ENCODE measurements at regions not wholly inside any gene's neighbourhood (a gene's known extent, or its start where the extent isn't known, plus 50 kb on each side); places are given as distances from the start of the nearest gene placed in this dataset.

DNA sequence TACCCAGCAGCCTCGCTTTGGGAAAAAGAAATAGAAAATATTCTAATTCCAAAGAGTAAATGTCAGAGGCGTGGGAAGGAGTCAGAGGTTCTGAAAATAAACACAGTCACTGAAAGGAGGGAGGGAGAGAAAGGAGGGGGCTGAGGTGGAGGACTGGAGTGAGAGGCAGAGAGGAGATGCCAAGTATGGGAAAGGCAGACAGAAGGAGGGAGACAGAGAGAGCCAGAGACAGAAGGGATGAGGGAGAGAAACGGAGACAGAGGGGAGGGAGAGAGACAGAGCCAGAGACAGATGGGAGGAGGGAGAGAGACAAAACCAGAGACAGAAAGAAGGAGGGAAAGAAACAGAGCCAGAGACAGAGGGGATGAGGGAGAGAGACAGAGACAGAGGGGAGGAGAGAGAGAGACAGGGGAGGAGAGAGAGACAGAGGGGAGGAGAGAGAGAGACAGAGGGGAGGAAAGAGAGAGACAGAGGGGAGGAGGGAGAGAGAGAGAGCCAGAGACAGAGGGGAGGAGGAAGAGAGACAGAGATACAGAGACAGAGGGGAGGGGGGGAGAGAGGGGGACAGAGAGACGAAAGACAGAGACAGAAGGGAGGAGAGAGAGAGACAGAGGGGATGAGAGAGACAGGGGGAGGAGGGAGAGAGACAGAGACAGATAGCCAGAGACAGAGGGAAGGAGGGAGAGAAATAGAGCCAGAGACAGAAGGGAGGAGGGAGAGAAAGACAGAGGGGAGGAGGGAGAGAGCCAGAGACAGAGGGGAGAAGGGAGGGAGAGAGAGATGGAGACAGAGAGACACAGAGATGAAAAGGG is 525.5 kb downstream of the MATN1 start:
- Histone ChIP-seq H3K4me1 (ENCODE audit: control insufficient read depth in 1 of 2, insufficient read depth in 2 of 2, low read length in 2 of 2) (no peaks in the 10 kb centered on the region), H3K9me3 (ENCODE audit: control insufficient read depth in 1 of 2, low read length in 2 of 2) (peaks cover 0 to 3% of the 10 kb centered on the region in 2 donors), H3K9ac (ENCODE audit: low read depth in 1 of 2, low read length in 2 of 2) (no peak overlapping the region), H3K27ac (ENCODE audit: low read depth, low read length) (no peak overlapping the region), H3K27me3 (ENCODE audit: control insufficient read depth in 1 of 2, insufficient read depth in 2 of 2, low read length in 2 of 2) (no peaks in the 10 kb centered on the region), H3K36me3 (ENCODE audit: control insufficient read depth in 1 of 2, insufficient read depth in 2 of 2, low read length in 2 of 2) (no peaks in the 10 kb centered on the region), H3K4me3 (ENCODE audit: low read depth in 1 of 2, low read length in 2 of 2) (no peak overlapping the region)

DNA sequence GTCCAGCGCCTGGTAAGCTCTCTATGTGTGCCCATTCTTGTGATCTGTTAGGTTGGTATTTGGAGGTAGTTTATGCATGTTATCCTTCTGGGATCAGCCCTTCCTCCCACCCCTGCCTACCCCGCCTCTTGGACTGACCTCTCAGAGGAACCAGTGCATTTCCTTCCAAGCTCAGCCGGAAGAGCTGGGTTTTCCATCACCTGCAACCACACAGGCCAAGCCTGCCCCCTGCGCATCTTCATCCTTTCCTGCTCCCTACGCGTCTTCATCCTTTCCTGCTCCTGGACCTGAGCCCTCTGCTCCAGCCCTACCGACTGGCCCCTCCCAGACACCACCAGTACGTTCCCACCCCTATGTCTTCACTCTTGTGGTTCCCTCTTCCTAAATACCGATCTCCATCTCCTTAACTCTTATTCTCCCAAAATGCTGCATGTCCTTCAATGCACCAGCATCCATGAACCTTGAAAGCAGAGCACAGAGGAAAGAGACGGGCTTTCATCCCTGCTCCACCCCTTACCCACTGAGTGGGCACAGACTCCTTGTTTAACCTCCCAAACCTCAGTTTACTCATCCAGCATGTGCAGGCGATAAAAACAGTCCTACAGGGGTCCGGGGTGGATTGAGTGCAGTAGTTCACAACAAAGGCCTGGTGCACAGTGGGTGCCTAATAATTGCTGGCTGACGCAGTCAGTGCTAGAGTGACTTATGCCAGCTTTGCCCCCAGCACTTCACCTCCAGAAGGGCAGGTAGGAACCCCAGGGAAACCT is 526.3 kb downstream of the MATN1 start:
- no peaks in the 10 kb centered on the region for H3K27me3 ChIP-seq (ENCODE audit: control insufficient read depth in 1 of 2, insufficient read depth in 2 of 2, low read length in 2 of 2)

DNA sequence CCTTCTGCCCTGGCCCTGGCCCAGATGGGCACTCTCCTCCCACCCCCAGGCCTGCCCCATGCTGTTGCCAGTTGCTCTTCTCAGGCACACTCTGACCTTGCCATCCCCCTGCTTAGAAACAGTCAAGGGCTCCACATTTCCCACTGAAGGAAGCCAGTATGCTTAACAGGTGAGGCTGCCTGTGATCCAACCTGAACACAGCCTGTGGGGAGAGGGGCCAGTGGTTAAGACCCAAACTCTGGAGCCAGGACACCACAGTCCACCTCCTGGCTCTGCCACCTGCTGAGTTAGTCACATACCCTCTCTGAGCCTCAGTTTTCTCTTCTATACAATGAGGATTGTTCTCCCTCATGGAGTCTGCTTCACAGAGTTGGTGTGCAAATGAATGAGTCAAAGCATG is 526.9 kb downstream of the MATN1 start:
- no peaks in the 10 kb centered on the region for H3K36me3 ChIP-seq (ENCODE audit: control insufficient read depth in 1 of 2, insufficient read depth in 2 of 2, low read length in 2 of 2)
- H3K27ac ChIP-seq (ENCODE audit: low read depth, low read length) = no peak overlapping the region

More for the DNA sequence above, 526.3 kb downstream of the MATN1 start:
- H3K4me3 ChIP-seq (ENCODE audit: low read depth in 1 of 2, low read length in 2 of 2) = no peak overlapping the region
- H3K4me1 ChIP-seq (ENCODE audit: control insufficient read depth in 1 of 2, insufficient read depth in 2 of 2, low read length in 2 of 2) = no peaks in the 10 kb centered on the region
- H3K36me3 ChIP-seq (ENCODE audit: control insufficient read depth in 1 of 2, insufficient read depth in 2 of 2, low read length in 2 of 2) = no peaks in the 10 kb centered on the region
- no peak overlapping the region for H3K9ac ChIP-seq (ENCODE audit: low read depth in 1 of 2, low read length in 2 of 2)
- H3K27ac ChIP-seq (ENCODE audit: low read depth, low read length) = no peak overlapping the region
- peaks cover 0 to 3% of the 10 kb centered on the region in 2 donors for H3K9me3 ChIP-seq (ENCODE audit: control insufficient read depth in 1 of 2, low read length in 2 of 2)

DNA sequence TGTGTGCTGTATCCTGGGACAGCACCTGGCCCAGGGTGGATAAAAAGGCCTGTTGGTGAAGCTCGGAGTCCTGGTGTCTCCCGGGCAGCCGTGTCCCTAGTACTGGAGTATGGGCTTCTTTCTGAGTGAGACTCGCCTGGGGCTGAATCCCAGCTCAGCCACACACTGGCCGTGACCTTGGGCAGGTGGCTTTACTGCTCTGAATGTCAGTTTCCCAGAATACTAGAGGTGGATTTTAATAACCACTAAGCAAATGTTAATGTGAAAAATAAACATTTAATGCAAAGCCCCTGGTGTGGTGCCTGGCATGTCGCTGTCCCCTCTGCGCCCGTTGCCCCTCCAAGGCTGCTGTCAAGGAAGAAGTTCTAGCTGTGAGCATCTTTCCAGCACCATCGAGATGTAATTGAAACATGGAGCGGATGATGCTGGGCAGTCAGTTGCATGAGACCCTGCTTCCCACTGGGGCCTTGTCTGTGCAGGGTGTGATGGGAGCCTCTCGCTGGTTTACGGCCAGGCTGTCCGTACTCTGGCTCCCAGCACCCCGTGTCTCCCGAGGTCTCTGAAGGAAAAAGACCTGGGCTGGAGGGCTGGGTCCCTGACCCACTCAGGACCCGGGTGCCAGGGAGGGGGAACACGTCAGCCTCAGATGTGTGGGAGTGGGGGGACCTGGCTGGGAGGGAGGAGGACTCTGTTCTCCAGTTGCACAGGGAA is 527.8 kb downstream of the MATN1 start:
- Histone ChIP-seq H3K27ac (ENCODE audit: low read depth, low read length) (no peak overlapping the region), H3K9me3 (ENCODE audit: control insufficient read depth in 1 of 2, low read length in 2 of 2) (no peaks in the 10 kb centered on the region), H3K27me3 (ENCODE audit: control insufficient read depth in 1 of 2, insufficient read depth in 2 of 2, low read length in 2 of 2) (no peaks in the 10 kb centered on the region), H3K36me3 (ENCODE audit: control insufficient read depth in 1 of 2, insufficient read depth in 2 of 2, low read length in 2 of 2) (no peaks in the 10 kb centered on the region), H3K4me3 (ENCODE audit: low read depth in 1 of 2, low read length in 2 of 2) (no peak overlapping the region), H3K4me1 (ENCODE audit: control insufficient read depth in 1 of 2, insufficient read depth in 2 of 2, low read length in 2 of 2) (peaks cover 0 to 4% of the 10 kb centered on the region in 2 donors), H3K9ac (ENCODE audit: low read depth in 1 of 2, low read length in 2 of 2) (no peak overlapping the region)

More for the DNA sequence above, 526.9 kb downstream of the MATN1 start:
- H3K4me1 ChIP-seq (ENCODE audit: control insufficient read depth in 1 of 2, insufficient read depth in 2 of 2, low read length in 2 of 2) = no peaks in the 10 kb centered on the region
- peaks cover 0 to 3% of the 10 kb centered on the region in 2 donors for H3K9me3 ChIP-seq (ENCODE audit: control insufficient read depth in 1 of 2, low read length in 2 of 2)
- no peak overlapping the region for H3K9ac ChIP-seq (ENCODE audit: low read depth in 1 of 2, low read length in 2 of 2)
- H3K27me3 ChIP-seq (ENCODE audit: control insufficient read depth in 1 of 2, insufficient read depth in 2 of 2, low read length in 2 of 2) = no peaks in the 10 kb centered on the region
- H3K4me3 ChIP-seq (ENCODE audit: low read depth in 1 of 2, low read length in 2 of 2) = no peak overlapping the region

DNA sequence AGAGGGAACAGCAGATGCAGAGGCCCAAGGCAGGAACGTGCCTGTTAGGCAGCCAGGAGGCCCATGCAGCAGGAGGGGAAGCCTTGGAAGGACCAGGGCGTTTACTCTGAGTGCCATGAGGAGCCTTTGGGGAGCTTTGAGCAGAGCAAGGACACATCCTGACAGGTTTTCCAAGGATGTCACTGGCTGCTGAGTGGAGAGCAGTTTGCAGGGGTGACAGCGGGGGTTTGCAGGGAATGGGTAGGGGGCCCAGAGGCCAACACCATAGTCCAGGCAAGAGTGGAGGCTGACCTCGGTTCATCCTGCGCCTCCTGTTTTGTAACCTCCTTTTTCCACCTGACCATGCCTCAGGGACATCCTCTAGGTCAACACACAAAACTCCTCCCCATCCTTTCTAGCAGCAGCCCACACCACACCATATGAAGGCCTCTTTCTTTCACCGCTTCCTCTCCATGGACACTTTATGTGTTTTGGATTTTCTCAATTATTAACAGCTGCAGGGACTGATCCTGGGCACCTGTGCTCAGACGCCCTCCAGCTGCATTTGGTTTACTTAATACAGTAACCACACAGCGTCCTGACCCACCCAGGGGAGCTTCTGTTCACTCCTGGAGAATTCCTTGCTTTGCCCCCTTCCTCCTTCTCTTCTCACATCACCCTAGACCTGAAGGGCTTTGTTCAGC is 528.5 kb downstream of the MATN1 start:
- Histone ChIP-seq H3K4me3 (ENCODE audit: low read depth in 1 of 2, low read length in 2 of 2) (no peak overlapping the region), H3K9me3 (ENCODE audit: control insufficient read depth in 1 of 2, low read length in 2 of 2) (no peaks in the 10 kb centered on the region), H3K27me3 (ENCODE audit: control insufficient read depth in 1 of 2, insufficient read depth in 2 of 2, low read length in 2 of 2) (no peaks in the 10 kb centered on the region), H3K9ac (ENCODE audit: low read depth in 1 of 2, low read length in 2 of 2) (no peak overlapping the region), H3K4me1 (ENCODE audit: control insufficient read depth in 1 of 2, insufficient read depth in 2 of 2, low read length in 2 of 2) (peaks cover 0 to 5% of the 10 kb centered on the region in 2 donors), H3K27ac (ENCODE audit: low read depth, low read length) (no peak overlapping the region), H3K36me3 (ENCODE audit: control insufficient read depth in 1 of 2, insufficient read depth in 2 of 2, low read length in 2 of 2) (no peaks in the 10 kb centered on the region)

DNA sequence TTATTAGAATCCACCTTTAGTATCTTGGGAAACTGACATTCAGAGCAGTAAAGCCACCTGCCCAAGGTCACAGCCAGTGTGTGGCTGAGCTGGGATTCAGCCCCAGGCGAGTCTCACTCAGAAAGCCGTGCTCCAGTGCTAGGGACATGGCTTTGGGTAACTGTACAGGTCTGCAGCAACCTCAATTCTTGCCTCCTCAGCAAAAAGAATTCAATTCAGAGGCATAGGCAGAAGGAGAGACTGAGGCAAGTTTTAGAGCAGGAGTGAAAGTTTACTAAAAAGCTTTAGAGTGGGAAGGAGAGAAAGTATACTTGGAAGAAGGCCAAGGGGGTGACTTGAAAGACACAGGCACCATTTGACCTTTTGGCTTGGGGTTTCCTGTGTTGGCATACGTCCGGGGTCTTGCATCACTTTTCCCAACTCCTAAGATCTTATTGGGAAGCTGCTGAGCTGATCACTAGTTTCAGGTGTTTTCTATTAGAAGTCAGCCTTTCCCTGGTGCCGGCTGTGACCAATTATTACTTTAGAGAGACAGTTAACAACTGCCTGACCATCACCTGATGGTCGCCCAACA is 529.3 kb downstream of the MATN1 start:
- Histone ChIP-seq H3K9ac (ENCODE audit: low read depth in 1 of 2, low read length in 2 of 2) (no peak overlapping the region), H3K27ac (ENCODE audit: low read depth, low read length) (no peak overlapping the region), H3K4me1 (ENCODE audit: control insufficient read depth in 1 of 2, insufficient read depth in 2 of 2, low read length in 2 of 2) (peaks cover 0 to 5% of the 10 kb centered on the region in 2 donors), H3K27me3 (ENCODE audit: control insufficient read depth in 1 of 2, insufficient read depth in 2 of 2, low read length in 2 of 2) (no peaks in the 10 kb centered on the region), H3K4me3 (ENCODE audit: low read depth in 1 of 2, low read length in 2 of 2) (no peak overlapping the region), H3K36me3 (ENCODE audit: control insufficient read depth in 1 of 2, insufficient read depth in 2 of 2, low read length in 2 of 2) (no peaks in the 10 kb centered on the region), H3K9me3 (ENCODE audit: control insufficient read depth in 1 of 2, low read length in 2 of 2) (no peaks in the 10 kb centered on the region)

DNA sequence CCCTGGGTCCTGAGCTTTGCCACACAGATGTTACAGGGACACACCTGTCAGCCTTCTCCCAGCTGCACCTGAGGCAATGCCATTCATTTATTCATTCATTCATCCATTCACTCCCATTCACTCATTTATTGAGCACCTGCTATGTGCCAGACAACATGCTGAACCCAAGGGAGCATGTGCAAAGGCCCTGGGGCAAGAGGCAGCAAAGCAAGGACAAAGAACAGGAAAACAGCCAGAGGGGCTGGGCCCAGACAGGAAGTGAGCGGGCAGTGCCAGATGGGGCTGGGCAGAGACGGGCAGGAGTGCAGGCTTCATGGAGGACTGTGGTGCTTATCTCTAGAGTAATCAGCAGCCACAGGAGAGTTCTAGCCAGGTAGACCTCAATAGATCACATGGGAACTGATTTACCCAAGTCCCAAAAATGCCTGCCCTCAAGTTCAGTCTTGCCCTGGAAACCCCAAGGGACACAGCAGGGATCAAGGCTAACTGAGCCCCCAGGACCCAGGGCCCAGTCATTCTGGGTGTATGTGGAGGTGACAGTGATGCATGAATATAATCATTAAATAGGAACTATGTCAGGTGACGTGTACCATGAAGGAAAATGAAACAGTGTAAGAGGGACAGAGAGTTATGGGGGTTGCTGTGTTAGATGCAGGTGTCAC is 530.3 kb downstream of the MATN1 start:
- Histone ChIP-seq H3K9ac (ENCODE audit: low read depth in 1 of 2, low read length in 2 of 2) (no peak overlapping the region), H3K9me3 (ENCODE audit: control insufficient read depth in 1 of 2, low read length in 2 of 2) (no peaks in the 10 kb centered on the region), H3K27ac (ENCODE audit: low read depth, low read length) (no peak overlapping the region), H3K4me3 (ENCODE audit: low read depth in 1 of 2, low read length in 2 of 2) (no peak overlapping the region), H3K27me3 (ENCODE audit: control insufficient read depth in 1 of 2, insufficient read depth in 2 of 2, low read length in 2 of 2) (no peaks in the 10 kb centered on the region), H3K36me3 (ENCODE audit: control insufficient read depth in 1 of 2, insufficient read depth in 2 of 2, low read length in 2 of 2) (no peaks in the 10 kb centered on the region), H3K4me1 (ENCODE audit: control insufficient read depth in 1 of 2, insufficient read depth in 2 of 2, low read length in 2 of 2) (peaks cover 0 to 5% of the 10 kb centered on the region in 2 donors)

DNA sequence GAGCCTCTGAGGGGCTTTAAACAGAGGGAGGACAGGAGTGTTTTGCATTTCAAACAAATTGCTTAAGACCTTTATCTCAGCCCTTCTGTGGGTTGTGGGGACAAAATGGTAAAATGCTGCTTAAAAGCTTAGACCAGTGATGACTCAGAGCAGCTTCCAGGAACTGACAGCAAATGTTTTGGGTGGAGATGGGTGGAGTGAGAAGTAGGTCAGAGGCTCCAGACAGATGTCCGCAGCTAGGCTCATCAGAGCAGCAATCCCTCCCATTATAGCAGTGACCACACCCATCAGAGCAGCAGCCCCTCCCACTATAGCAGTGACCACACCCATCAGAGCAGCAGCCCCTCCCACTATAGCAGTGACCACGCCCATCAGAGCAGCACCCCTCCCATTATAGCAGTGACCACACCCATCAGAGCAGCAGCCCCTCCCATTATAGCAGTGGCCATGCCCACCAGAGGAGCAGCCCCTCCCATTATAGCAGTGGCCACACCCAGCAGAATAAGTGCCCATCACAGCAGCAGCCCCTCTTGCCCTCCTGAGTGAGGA is 532.2 kb downstream of the MATN1 start:
- H3K27ac ChIP-seq (ENCODE audit: low read depth, low read length) = no peak overlapping the region

More for the DNA sequence above, 532.2 kb downstream of the MATN1 start:
- Histone ChIP-seq H3K4me3 (ENCODE audit: low read depth in 1 of 2, low read length in 2 of 2) (no peak overlapping the region), H3K36me3 (ENCODE audit: control insufficient read depth in 1 of 2, insufficient read depth in 2 of 2, low read length in 2 of 2) (no peaks in the 10 kb centered on the region), H3K9me3 (ENCODE audit: control insufficient read depth in 1 of 2, low read length in 2 of 2) (no peaks in the 10 kb centered on the region), H3K27me3 (ENCODE audit: control insufficient read depth in 1 of 2, insufficient read depth in 2 of 2, low read length in 2 of 2) (no peaks in the 10 kb centered on the region), H3K4me1 (ENCODE audit: control insufficient read depth in 1 of 2, insufficient read depth in 2 of 2, low read length in 2 of 2) (peaks cover 0 to 5% of the 10 kb centered on the region in 2 donors), H3K9ac (ENCODE audit: low read depth in 1 of 2, low read length in 2 of 2) (no peak overlapping the region)

Data from duodenal mucosa (tissue), 2 donors.